T-helper 2 cell treated with Interferon-gamma antibody and Interleukin-4, amounts not matched to agents 5 μg/mL and 100 μg/mL, for 36 hours (primary cell): ENCODE measurements at regions not wholly inside any gene's neighbourhood (a gene's known extent, or its start where the extent isn't known, plus 50 kb on each side); places are given as distances from the start of the nearest gene placed in this dataset.

Experiments
- DNase-seq: peaks from one replicate; pipeline ENCODE4 v3.0.0; 2021; ENCODE audit warnings: low spot score
- H3K27ac Mint-ChIP-seq: one replicate; pipeline ENCODE4 v1.8.0; 2021; ENCODE audit warnings: mild to moderate bottlenecking, mixed read lengths
- H3K27me3 Mint-ChIP-seq: one replicate; pipeline ENCODE4 v1.8.0; 2021; ENCODE audit warnings: low read depth, mixed read lengths
- H3K36me3 Mint-ChIP-seq: one replicate; pipeline ENCODE4 v1.8.0; 2021; ENCODE audit warnings: low read depth, mixed read lengths
- H3K4me1 Mint-ChIP-seq: one replicate; pipeline ENCODE4 v1.8.0; 2021; ENCODE audit warnings: low read depth, mixed read lengths
- H3K4me3 Mint-ChIP-seq: one replicate; pipeline ENCODE4 v1.8.0; 2022; ENCODE audit warnings: mild to moderate bottlenecking, moderate library complexity, mixed read lengths
- H3K9me3 Mint-ChIP-seq: one replicate; pipeline ENCODE4 v1.8.0; 2021; ENCODE audit warnings: mixed read lengths

DNA sequence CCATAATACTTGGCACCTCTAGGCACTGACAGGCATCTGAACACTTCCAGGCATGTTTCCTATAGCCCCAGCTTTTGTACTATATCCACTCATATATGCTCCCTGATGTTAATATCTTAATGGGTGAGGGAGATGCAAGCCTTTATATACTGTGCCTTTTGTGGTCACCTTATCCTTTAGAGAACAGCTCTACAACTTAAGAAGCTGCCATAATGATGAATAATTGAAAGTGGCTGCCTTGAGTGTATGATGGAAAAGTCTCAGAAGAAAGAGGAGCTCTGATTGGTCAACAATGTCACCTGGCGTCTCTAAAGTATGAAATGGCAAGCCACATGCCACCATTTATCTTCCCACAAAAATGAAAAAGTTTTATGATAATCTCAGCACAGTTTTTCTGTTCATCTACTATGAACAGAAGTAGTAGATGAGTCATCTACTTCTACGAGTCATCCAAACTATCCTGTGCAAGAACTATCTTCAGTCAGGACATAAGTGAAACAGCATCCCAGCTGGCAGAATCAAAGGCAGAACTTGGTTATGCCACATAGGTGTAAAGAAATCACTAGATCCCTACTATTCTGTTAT lies 997.9 kb upstream of the CELF4 start:
- Mint-ChIP-seq H3K27me3 (no peaks in the 10 kb centered on the region), H3K4me3 (no peak overlapping the region), H3K27ac (no peak overlapping the region), H3K36me3 (no peaks in the 10 kb centered on the region), H3K9me3 (peaks cover 14% of the 10 kb centered on the region), H3K4me1 (no peaks in the 10 kb centered on the region)
- no peak for DNase-seq

GRCh38 chr18:38557006-38557405 lies 991.4 kb upstream of the CELF4 start:
- Mint-ChIP-seq H3K9me3 (no peaks in the 10 kb centered on the region), H3K27me3 (no peaks in the 10 kb centered on the region), H3K4me1 (no peaks in the 10 kb centered on the region), H3K36me3 (no peaks in the 10 kb centered on the region), H3K4me3 (no peak overlapping the region), H3K27ac (no peak overlapping the region)
- DNase-seq = no peak

GRCh38 chr18:38552732-38553321 lies 987.2 kb upstream of the CELF4 start:
- no peaks in the 10 kb centered on the region for H3K27me3 Mint-ChIP-seq
- no peak overlapping the region for H3K4me3 Mint-ChIP-seq
- no peaks in the 10 kb centered on the region for H3K36me3 Mint-ChIP-seq
- no peaks in the 10 kb centered on the region for H3K9me3 Mint-ChIP-seq
- no peak overlapping the region for H3K27ac Mint-ChIP-seq
- no peak for DNase-seq
- H3K4me1 Mint-ChIP-seq = no peaks in the 10 kb centered on the region

- Mint-ChIP-seq H3K4me1 (no peaks in the 10 kb centered on the region), H3K27ac (no peak overlapping the region), H3K36me3 (no peaks in the 10 kb centered on the region), H3K9me3 (no peaks in the 10 kb centered on the region), H3K27me3 (no peaks in the 10 kb centered on the region), H3K4me3 (no peak overlapping the region)
- DNase-seq = no peak
Observed at GRCh38 chr18:38551881-38552280, 986.3 kb upstream of the CELF4 start.

GRCh38 chr18:38545071-38545470 lies 979.5 kb upstream of the CELF4 start:
- no peak for DNase-seq
- Mint-ChIP-seq H3K9me3 (no peaks in the 10 kb centered on the region), H3K27ac (no peak overlapping the region), H3K4me1 (no peaks in the 10 kb centered on the region), H3K36me3 (no peaks in the 10 kb centered on the region), H3K4me3 (no peak overlapping the region), H3K27me3 (no peaks in the 10 kb centered on the region)

DNA sequence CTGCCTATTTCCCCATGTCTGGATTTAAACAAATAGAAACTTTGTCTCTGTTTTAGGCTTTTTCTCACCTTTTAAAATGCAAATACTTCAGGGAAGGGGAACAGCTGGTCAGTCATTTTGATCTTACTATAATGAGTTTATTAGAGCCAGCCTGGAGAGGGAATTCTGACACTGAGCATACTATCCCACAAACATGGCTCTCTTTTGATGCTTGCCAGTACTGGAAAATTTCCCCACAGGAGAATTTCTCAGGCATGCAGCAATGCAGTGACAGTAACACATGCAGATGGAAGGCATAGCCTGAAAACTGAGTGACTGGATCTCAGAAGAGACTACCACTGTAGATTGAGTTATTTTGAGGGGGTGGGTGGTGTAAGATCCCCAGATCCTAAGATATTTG lies 974.3 kb upstream of the CELF4 start:
- Mint-ChIP-seq H3K36me3 (no peaks in the 10 kb centered on the region), H3K27me3 (no peaks in the 10 kb centered on the region), H3K4me3 (no peak overlapping the region), H3K27ac (no peak overlapping the region), H3K4me1 (no peaks in the 10 kb centered on the region), H3K9me3 (peaks cover 8% of the 10 kb centered on the region)
- no peak for DNase-seq

- no peaks in the 10 kb centered on the region for H3K27me3 Mint-ChIP-seq
Observed at GRCh38 chr18:38539371-38539770, 973.8 kb upstream of the CELF4 start.

GRCh38 chr18:38534073-38534472 lies 968.5 kb upstream of the CELF4 start:
- H3K4me3 Mint-ChIP-seq = no peak overlapping the region
- H3K9me3 Mint-ChIP-seq = peaks cover 11% of the 10 kb centered on the region
- no peaks in the 10 kb centered on the region for H3K36me3 Mint-ChIP-seq
- no peaks in the 10 kb centered on the region for H3K4me1 Mint-ChIP-seq
- H3K27ac Mint-ChIP-seq = no peak overlapping the region
- H3K27me3 Mint-ChIP-seq = no peaks in the 10 kb centered on the region
- no peak for DNase-seq

More at GRCh38 chr18:38539371-38539770, 973.8 kb upstream of the CELF4 start:
- no peak overlapping the region for H3K4me3 Mint-ChIP-seq
- H3K4me1 Mint-ChIP-seq = no peaks in the 10 kb centered on the region
- H3K27ac Mint-ChIP-seq = no peak overlapping the region
- peaks cover 8% of the 10 kb centered on the region for H3K9me3 Mint-ChIP-seq
- no peaks in the 10 kb centered on the region for H3K36me3 Mint-ChIP-seq
- DNase-seq = no peak

- no peaks in the 10 kb centered on the region for H3K9me3 Mint-ChIP-seq
- no peak overlapping the region for H3K27ac Mint-ChIP-seq
- H3K36me3 Mint-ChIP-seq = no peaks in the 10 kb centered on the region
- DNase-seq = no peak
- no peak overlapping the region for H3K4me3 Mint-ChIP-seq
- H3K4me1 Mint-ChIP-seq = no peaks in the 10 kb centered on the region
- H3K27me3 Mint-ChIP-seq = no peaks in the 10 kb centered on the region
Observed at GRCh38 chr18:38526922-38527321, 961.3 kb upstream of the CELF4 start.

DNA sequence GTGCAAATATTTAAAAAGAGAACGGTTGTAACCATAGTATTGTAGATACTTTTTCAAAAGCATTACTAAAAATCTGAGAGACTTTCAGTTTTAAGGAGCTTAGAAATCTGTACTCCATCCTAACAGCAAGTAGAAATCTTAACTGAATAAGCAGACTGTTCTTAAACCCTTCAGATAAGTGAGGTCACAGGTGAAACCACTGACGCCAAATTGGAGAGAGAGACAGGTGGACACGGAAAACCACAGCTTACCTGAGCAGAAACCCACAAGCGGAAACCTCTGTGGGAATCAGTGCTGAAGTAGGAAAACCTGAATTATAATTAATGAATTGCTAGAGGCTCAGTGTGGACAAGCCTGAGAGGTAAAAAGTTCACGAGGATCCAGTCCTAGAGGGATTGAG lies 959.4 kb upstream of the CELF4 start:
- no peak for DNase-seq
- no peaks in the 10 kb centered on the region for H3K4me1 Mint-ChIP-seq
- H3K27me3 Mint-ChIP-seq = no peaks in the 10 kb centered on the region
- no peak overlapping the region for H3K4me3 Mint-ChIP-seq
- H3K36me3 Mint-ChIP-seq = no peaks in the 10 kb centered on the region
- no peak overlapping the region for H3K27ac Mint-ChIP-seq
- no peaks in the 10 kb centered on the region for H3K9me3 Mint-ChIP-seq

DNA sequence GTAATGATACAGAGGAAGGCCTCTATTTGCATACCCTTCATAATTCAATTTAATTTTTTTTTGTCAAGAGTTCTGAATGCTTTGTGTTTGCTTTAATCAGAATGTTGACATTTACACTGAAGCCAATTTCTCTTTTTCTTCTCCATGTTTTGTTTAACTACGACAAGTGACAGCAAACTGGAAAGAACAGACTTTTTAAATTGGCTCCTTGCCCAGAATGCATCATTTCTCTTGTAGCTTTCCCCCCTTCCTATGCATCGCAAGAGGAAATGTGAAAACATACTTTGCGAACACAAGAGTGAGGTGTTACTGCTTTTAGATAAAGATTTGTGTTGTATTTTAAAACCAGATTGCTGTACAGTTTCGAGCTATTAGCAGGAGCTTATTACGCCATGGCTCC lies 955.2 kb upstream of the CELF4 start:
- Mint-ChIP-seq H3K36me3 (no peaks in the 10 kb centered on the region), H3K4me3 (no peak overlapping the region), H3K9me3 (no peaks in the 10 kb centered on the region), H3K4me1 (no peaks in the 10 kb centered on the region), H3K27ac (no peak overlapping the region), H3K27me3 (no peaks in the 10 kb centered on the region)
- no peak for DNase-seq

DNA sequence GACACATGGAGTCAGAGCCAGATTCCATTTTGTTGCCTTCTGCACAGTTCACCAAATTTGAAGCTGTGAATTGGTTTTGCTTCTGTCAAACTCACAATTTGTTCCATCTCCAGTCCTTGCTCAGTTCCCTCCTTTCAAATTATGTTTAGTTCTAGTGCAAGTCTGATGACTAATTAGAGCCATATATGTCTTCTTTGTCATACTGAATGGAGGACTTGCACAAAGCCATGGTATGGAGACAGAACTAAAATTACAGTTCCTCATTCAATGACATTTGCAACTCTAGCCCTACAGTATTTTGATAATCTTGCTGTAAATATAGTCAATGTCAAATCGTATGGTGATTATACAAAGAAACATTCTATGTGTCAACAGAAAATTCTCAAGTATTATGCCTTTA lies 936.9 kb upstream of the CELF4 start:
- no peaks in the 10 kb centered on the region for H3K36me3 Mint-ChIP-seq
- H3K27me3 Mint-ChIP-seq = no peaks in the 10 kb centered on the region
- no peak overlapping the region for H3K4me3 Mint-ChIP-seq

DNA sequence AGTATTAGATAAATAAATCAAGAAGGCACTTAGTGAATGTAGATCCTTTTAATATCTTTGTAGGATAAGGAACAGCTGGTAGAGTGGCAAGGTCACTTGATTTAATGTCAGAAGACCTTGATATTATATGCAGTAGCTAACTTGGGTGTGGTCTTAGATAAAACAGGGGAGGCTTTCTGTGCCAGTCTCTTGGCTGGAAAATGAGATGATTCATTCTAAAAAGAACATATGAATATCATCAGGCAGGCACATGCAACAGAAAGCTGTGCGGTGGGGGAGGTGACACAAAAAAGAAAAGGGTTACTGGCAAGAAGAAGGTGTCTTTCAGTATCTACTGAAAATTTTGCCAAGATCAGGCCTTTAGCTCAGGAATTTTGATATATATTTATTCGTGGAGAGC lies 931.7 kb upstream of the CELF4 start:
- no peaks in the 10 kb centered on the region for H3K9me3 Mint-ChIP-seq
- DNase-seq = no peak

More for the DNA sequence above, 936.9 kb upstream of the CELF4 start:
- H3K9me3 Mint-ChIP-seq = peaks cover 4% of the 10 kb centered on the region
- H3K4me1 Mint-ChIP-seq = no peaks in the 10 kb centered on the region
- DNase-seq = no peak
- no peak overlapping the region for H3K27ac Mint-ChIP-seq

GRCh38 chr18:38496222-38496793 lies 930.7 kb upstream of the CELF4 start:
- H3K27me3 Mint-ChIP-seq = no peaks in the 10 kb centered on the region
- peaks cover 8% of the 10 kb centered on the region for H3K4me1 Mint-ChIP-seq
- no peaks in the 10 kb centered on the region for H3K36me3 Mint-ChIP-seq
- no peak for DNase-seq
- no peak overlapping the region for H3K27ac Mint-ChIP-seq
- H3K9me3 Mint-ChIP-seq = no peaks in the 10 kb centered on the region
- H3K4me3 Mint-ChIP-seq = no peak overlapping the region

More for the DNA sequence above, 931.7 kb upstream of the CELF4 start:
- H3K36me3 Mint-ChIP-seq = no peaks in the 10 kb centered on the region
- peaks cover 8% of the 10 kb centered on the region for H3K4me1 Mint-ChIP-seq
- H3K4me3 Mint-ChIP-seq = no peak overlapping the region
- H3K27me3 Mint-ChIP-seq = no peaks in the 10 kb centered on the region
- H3K27ac Mint-ChIP-seq = no peak overlapping the region

GRCh38 chr18:38494065-38494464 lies 928.5 kb upstream of the CELF4 start:
- Mint-ChIP-seq H3K36me3 (no peaks in the 10 kb centered on the region), H3K27me3 (no peaks in the 10 kb centered on the region), H3K9me3 (no peaks in the 10 kb centered on the region), H3K4me3 (no peak overlapping the region), H3K4me1 (peaks cover 8% of the 10 kb centered on the region), H3K27ac (no peak overlapping the region)
- DNase-seq = no peak
